ENCODE measurements at regions not wholly inside any gene's neighbourhood (a gene's known extent, or its start where the extent isn't known, plus 50 kb on each side); places are given as distances from the start of the nearest gene placed in this dataset.

DNA sequence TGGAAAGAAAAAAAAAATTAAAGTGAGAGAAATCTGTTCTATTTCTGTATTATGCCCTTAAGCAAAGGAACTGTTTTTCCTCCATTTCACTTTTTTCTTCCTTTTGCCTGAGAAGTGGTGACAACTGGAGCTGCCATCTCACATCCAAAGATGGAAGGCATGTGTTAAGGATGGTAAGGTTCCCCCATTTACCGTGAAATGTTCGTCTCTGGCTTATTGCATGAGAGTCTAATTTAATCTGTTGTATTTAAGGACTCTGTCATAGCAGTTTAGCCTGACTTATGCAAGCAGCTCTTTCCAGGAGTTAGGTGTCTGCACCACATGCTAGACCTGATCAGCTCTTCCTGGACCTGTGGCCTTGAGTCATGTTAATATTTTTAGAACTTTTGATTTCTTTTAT is 389.5 kb upstream of the MAP3K7 start:
- DNase-seq: no peak

DNA sequence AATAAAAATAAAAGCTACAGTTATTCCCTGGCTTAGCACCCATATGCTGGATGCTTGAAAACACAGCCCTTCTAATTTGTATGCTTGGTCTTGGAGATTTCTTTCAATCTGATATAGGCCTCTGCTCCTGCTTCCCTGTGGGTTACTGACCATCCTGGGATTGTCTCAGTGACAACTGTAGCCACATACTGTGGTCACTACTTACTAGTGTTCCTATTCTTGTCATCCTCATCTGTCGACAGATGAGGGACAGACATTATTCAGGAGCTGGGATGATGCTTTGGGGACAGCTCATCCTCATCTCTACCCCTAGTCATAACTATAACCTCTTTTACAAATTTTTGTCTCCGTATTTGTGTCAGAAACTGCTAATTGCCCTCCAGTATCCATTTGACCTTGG is 388.9 kb upstream of the MAP3K7 start:
- no peak for DNase-seq

DNA sequence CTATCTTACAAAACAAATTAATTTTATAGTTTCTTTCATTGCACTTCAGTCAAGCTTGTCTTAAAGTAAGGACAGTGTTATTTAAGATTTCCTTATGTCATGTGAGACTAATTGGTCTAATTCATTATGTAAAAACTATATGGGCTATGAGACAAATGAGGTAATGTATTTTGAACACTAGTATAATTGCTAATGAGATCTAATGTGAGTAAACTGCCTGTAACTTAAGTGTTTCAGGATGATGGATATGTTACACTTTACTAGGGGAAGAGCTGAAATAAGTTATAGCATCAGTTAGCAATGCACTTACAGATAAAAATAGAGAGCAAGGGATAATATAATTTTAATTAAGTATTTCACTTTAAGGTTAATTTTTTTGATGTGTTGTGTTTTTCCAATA is 386.3 kb upstream of the MAP3K7 start:
- DNase-seq: no peak

DNA sequence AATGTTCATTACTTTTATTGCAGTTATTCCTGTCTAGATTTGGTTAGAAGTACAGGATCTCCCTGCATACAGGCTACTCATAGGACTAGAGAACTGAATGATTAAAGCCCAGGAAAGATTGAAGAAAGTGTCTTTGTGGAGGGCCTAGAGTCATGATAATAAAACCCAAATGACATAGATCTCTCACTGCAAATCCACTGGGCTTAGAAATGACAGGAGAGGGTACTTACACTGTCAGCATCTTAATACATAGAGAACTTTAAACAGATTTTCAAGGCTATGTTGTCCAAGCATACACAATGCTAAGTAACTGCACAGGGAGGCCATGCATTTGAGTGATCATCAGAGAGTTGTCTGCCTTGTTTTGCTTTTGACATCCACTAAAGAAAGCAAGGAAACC is 383.8 kb upstream of the MAP3K7 start:
- DNase-seq: no peak

DNA sequence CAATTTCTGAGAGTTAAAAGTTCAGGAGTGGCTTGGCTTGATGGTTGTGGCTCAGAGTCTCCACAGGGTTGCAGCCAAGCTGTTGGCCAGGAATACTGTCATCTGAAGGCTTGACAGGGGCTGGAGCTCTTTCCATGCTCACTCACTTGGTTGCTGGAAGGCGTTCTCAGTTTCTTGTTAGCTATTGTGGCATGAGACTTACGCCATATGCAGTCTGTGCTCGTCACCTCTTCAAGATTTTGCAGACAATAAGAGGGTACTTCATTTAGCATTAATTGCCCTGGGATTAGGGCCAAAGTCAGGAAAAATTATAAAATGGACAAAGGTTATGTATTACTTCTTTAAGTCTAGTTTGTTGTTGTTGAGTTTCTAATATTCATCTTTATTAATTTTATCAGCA is 380.6 kb upstream of the MAP3K7 start:
- DNase-seq: no peak

DNA sequence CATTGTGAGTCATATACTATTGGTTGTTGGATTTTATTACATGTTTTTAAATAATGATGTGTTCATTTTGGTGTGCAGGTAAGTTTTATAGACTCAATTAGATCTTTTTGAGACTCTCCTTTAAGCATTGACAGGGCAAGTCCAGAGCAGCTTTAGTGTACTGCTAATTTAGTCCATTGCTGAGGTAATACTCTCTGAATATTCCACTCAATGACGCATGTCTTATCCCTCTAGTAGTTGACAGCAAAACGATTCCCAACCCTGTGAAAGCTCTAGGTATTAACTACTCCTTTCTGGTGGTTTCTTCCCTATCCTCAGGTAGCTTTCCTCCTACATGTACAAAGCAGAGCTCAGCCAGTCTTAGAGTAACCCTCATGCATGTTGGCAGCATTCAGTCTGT is 373.5 kb upstream of the MAP3K7 start:
- DNase-seq: no peak

DNA sequence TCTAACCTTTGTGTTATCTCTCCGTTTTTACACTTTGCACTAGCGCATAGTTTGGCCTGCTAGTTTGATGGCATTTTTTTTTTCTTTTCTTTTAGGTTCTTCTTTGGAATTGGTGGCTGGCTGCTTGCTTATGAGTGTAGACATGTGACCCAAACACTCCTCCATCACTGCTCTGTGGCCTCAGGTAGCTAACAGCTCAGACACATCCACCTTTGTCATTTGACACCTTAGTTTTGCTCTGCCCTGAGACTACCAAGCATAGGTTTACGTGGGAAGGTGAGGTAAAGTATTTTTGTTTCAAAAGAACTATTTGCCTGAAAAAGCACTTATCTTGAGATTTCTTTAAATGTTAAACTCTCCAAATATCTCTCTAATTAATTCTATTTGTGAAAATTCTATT is 368.4 kb upstream of the MAP3K7 start:
- DNase-seq: no peak

DNA sequence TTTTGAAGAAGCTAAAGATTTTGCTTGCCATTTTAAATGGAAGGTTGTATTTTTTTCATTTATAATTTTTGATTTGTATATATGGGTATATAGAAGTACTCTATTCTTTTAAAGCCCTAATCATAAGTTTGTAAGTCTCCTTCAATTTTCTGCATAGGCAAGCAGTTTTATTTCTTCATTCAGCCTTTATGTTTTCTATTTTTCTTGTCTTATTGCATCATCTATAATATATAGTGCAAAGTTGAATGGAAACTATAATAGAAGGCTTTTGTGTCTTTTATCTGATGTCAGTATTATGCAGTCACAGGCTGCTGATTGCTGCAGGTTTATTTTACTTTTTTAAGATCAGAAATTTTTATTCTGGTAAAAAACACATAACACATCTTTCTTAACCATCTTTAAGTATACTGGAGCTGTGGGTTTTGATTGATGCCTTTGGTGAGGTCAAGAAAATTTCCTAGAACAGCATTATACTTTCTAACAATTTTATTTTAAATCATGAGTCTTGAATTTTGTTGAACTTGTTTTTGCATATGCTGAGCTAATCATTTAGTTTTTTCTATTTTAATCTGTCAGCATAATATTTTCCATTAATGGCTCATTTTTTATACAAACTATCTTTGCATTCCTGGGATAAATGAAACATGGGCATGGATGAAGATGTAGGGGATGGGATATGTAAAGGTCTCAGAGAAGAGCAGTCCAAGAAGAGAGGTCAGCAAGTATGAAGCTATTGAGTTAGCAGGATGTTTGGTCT is 366.7 kb upstream of the MAP3K7 start:
- no peak for DNase-seq

DNA sequence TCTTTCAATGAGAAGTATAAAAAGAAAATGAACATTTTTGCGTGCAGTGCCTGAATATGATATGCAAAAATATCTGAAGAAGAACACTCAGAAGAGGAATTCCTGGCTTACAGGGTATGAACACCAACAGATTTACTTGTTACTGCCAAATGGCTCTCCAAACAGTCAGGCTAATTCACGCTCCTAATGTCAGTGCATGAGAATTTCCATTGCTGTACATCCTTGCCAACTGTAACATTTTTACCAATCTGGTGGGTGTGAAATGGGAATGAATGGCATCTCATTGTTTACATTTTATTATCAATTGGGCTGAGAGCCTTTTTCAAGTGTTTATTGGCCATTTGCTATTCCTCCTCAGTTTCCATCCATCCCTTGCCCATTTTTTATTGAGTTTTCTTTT is 365.3 kb upstream of the MAP3K7 start:
- DNase-seq: no peak

DNA sequence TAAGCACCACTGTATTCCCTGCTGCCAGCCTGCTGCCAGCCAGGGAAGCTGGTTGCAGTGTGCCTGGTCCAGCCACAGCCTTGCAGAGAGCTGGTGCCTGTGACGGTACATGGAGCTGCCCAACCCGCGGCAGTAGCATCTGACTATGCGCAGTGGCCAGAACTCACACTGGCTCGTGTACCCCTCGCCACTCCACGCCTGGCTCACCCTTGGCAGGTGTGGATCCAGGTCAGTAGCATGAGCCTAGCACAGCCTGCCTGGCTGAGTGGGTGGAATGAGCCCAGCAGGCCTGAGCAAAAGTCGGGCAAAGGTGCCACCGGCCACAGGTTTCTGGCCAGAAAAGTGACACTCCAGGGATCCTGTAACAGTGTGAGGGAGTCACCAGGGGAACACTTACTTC is 361.7 kb upstream of the MAP3K7 start:
- DNase-seq: no peak

DNA sequence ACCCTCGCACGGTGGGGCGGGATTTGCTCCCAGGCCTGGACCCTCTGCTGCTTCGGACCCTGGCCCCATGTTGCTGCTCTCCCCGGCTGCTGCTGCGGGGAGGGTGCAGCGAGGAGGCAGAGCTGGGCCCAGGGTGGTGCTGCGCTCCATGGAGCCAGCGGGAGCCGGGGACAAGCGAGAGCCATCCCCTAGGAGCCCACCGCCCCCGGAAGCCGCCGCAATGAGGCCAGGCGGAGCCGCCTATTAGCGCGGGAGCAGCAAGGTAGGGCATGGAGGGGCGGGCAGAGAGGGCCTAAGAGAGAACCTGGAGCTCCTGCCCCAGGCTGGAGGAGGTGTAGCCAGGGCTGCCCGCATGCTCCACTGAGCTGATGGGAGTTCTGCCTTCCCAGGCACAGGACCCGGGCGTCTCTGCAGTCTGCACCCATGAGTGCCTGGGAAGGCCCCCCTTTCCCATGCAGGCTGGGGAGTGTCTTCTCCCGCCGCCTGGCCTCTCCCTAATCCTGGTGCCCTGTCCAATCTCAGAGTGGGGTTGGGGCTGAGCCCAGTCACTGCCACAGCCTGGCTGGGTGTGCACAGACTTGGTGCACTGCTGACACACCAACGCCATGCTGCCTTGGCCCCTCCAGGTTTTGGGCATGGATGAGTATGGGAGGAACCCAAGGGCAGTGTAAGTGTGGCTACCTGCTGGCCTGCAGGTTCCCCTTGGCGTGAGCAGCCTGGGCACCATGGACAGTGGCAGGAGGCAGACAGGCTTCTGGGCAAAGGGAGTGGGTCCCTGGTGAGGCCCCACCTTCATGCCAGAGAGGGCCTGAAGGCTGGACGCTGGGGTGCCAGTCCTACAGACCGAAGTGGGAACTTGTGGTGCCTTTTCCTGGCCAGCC is 360.6 kb upstream of the MAP3K7 start:
- DNase-seq: no peak

DNA sequence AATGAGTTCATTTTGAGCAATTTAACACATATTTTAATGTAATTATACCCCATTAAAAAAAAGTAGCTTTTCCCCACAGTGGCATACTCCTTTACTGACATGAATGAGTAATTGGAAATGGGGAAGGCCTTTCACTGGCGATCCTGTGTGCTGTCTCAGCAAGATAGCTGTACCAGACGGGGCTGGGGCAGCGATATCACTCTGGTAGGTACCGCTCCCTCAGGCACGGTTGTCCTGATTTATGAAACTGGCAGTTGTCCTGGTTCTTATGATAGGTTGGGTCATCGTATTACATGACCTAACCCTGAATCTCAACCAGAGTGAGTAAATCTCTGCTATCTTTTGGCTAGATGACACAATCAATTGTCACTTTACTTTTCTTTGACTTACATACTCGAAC is 355.0 kb upstream of the MAP3K7 start:
- no peak for DNase-seq

DNA sequence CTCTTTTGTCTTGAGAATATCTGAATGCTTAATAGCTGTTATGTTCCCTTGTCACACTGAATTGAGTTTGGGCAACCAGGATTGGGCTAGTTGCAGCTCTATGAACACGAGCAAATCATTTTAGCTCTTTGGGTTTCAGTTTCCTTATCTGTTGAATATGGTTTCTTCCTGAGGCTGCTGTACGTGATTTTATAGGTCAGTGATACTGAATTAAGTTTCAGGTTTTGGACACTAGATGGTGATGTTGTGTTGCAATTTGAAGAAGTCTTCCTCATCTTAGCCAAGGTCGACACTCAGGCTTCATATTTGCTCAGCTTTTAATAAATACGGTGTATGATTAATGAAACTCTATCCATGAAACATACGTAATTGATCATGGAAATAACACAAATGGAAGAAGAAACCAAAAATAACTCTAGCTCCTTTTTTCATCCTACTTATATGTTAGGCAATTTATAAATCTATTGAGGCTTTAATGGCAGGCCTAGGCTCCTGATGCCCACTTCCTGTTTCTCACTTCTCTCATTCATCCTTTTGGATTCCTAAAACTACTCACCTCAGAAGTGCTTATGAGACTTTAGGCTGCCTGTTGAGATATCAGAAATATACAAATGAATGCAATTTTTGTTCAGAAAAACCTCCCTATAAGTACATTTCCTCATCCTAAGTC is 354.1 kb upstream of the MAP3K7 start:
- DNase-seq: no peak

DNA sequence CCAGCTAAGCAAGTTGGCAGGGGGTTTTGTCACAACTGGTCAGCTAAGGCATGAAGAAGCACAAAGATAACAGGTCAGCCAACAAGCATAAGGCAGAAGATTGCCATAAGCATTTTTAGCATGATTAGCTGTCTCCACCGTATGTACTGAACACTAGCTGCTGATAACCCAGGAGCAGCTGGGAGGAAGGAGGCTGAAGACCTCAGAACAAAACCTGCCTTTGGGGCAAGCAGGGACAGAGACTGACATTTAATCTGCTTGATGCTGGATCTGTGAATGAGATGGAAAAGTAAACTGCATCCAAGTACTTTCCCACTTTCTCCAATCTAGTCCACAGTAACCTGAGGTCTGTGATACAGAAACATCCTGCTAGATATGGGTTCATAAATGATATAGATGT is 353.0 kb upstream of the MAP3K7 start:
- no peak for DNase-seq

DNA sequence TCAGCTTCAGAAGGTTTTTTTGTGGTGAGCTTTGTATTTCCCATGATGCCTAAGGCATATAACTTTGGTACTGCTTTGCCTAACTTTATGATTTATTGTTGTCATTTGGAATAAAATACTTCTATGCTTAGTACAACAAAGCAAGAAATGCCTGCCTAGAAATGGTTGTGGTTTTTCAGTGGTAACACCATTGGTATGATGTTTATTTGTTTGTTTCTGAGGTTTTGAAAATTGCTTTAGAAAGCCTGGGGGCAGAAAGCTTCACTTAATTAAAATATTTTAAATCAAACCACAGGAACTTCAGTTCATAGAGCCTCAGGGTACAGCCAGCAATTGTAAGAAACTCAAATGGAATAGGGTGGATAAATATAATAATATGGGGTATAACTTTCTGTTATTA is 351.2 kb upstream of the MAP3K7 start:
- no peak for DNase-seq

DNA sequence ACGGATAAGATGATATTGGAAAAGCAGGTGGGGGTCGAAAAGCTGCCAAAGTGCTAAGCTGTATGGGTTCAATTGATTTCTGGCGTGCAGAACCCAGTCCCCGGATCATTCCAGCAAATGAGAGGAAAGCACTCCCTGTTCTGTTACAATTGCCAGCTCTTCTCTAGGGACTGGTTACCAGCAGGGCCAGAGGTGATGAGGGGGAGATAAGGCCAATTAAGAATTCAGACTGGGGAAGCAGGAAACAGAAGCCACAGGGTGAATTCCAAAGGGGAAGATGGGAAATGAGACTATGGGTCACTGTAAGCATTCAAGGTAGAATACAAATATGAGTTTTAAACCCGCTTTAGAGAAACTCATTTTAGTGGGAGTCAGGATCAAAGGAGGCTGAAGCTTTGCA is 349.4 kb upstream of the MAP3K7 start:
- DNase-seq: no peak

DNA sequence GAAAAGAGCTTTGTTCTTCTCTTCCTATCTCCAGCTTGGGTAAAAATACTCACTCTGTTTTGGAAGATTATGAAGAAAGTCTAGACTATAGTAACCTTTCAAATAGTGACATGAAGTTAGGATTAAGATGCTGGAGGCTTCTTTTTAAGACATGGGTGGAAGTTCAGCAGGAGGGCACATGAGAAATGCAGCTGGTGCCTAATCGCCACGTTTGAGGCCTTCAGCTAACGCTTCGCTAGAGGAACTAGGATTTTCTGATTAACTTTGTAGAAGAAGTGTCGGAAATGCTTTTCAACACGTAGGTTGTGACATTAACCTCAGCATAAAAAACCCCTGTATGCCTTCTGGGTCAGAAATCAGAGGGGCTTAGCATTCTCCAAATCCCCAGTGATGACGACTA is 348.1 kb upstream of the MAP3K7 start:
- DNase-seq: no peak

DNA sequence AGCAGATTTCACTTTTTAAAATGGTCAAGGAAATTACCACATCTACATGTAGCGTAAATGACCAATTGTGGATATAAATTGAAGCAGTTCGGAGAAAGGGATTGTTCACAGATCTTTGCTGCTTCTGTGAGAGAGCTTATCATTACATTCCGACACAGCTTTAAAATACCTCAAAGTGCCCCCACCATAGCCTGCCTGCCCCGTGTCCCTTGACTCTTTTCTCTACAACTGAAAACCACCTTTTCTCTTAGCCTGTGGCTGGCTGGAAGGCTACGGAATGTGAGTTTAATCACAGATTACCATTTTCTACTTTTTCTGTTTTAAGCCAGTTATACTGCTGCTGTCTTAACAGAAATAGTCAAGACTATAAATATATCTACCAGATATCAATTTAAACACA is 347.2 kb upstream of the MAP3K7 start:
- DNase-seq: no peak

DNA sequence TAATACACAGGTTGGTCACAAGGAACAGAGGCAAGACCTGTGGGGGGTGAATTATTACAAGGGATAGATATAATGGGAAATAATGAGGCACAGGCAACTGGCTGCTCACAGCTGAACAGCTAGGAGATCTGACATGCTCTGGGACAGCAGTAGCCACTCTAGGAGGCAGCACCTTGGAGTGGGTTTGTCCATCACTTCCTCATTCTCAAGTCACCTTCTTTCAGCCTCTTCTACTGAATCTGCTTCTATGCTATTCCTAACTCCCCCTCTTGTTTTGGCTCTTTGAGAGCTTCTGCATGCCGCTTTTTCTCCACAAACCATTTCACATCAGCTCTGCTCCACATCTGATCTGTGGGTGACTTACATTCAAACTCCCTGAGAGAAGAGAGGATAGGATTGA is 345.5 kb upstream of the MAP3K7 start:
- DNase-seq: no peak

DNA sequence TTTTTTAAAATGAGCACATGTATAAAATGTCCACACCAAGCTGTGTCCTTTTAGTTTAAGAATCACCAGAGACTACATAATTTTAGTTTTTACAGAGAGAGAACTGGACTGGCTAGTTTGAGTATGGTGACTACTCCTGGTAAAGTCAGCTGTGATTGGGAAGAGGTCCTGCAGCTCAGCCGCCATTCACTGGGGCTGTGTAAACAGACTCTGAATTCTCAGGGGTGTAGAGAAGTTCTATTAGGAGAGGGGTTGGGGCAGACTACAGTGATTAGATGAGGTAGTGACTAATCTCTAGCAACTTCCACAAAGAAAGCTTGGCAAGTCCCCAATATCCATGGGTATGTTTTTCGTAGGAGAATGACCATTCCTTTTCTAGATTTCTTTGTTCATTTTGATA is 341.2 kb upstream of the MAP3K7 start:
- no peak for DNase-seq

DNA sequence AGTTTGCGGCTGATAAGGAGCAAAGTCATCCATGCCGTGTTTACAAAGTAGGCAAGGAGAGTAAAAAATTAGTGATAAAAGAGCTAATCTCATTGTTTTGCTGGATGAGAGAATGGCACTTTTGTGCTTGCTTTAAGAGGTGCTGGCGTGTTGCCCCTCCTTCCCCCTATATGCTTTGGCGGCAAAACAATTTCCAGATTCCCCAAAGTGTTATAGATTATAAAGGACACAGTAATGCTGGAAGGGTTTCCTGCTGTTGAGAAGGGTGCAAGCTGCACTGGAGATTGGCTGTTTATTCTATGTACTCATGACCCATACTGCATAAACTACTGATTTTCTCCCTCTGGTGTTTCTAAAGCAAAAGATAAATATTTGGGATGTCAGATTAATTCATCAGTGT is 338.9 kb upstream of the MAP3K7 start:
- no peak for DNase-seq

DNA sequence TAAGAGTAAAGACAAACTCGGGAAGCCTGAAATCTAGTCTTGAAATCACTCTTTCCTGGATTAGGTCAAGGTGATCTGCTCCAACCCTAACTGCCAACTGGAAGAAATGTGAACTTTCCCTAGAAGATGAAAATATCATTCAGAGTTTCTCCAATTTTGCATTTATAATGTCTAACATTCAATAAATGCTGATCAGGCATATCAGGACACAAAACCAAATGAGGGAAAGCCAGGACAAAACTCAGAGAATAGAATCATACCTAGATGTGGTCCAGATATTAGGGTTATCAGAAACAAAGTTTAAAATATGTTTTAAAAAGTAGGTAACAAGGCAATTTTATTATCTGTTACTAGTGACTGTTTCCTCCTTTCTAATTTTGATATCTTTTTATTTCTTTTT is 335.5 kb upstream of the MAP3K7 start:
- DNase-seq: no peak

DNA sequence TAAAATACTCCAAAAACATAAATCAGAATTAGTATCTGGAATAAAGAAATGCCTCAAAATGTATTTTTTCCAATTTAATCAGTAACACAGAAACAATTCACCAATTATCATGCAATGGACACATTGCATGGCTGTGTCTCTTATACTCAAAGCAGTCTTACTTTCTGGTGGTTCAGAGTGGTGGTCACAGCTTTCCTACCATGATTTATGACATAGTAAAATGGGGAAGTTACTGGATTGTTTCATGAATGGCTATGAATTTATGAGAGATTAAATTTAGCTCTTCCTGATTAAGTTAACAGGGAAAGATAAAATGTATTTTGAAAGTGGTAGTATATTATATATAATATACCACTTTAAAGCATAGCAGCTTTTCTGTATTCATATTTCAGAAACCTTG is 331.5 kb upstream of the MAP3K7 start:
- DNase-seq: no peak

DNA sequence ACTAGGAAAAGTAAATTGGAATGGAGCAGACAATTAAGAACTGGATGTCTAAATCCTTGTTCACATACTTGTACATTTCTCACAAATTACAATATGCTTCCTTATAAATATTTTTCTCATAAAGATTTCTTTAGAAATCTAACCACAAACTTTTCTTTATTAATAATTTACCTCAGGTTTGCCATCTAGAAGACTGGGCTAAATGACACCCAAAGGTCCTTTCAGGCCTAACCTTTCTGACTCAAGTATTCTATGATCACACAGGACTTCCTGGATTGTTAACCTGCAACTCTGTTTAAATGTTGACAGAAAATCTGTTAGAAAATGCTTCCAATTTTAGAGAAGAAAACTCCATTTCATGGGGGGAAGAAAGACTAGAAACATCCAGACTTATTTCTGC is 330.5 kb upstream of the MAP3K7 start:
- DNase-seq: no peak
